ENCODE measurements at regions not wholly inside any gene's neighbourhood (a gene's known extent, or its start where the extent isn't known, plus 50 kb on each side); places are given as distances from the start of the nearest gene placed in this dataset.
A peak's percentile ranks its signal among the peaks of the same experiment; 100 is the strongest.
"Not testable (repeated sequence)": the region's sequence is repeated elsewhere in the genome, so short reads cannot be mapped to it uniquely, and the experiment has no call there.

GRCh38 chr7:68800316-68800715 lies 798.0 kb upstream of the AUTS2 start:
- peak; percentile 40 for DNase-seq (ENCODE audit: low read depth, low spot score)

- no peak for DNase-seq (ENCODE audit: low read depth, low spot score)
Measured at GRCh38 chr7:68805159-68805558, 793.1 kb upstream of the AUTS2 start.

- DNase-seq (ENCODE audit: low read depth, low spot score), result no peak
Measured at GRCh38 chr7:68807666-68808065, 790.6 kb upstream of the AUTS2 start.

GRCh38 chr7:68813551-68814080 lies 784.7 kb upstream of the AUTS2 start:
- no peak for DNase-seq (ENCODE audit: low read depth, low spot score)

GRCh38 chr7:68816491-68816890 lies 781.8 kb upstream of the AUTS2 start:
- DNase-seq (ENCODE audit: low read depth, low spot score), result no peak

GRCh38 chr7:68820321-68820720 lies 778.0 kb upstream of the AUTS2 start:
- DNase-seq (ENCODE audit: low read depth, low spot score), result no peak

- no peak for DNase-seq (ENCODE audit: low read depth, low spot score)
Measured at GRCh38 chr7:68821846-68822245, 776.4 kb upstream of the AUTS2 start.

- DNase-seq (ENCODE audit: low read depth, low spot score), result no peak
Measured at GRCh38 chr7:68823996-68824780, 774.1 kb upstream of the AUTS2 start.

GRCh38 chr7:68828575-68828974 lies 769.7 kb upstream of the AUTS2 start:
- no peak for DNase-seq (ENCODE audit: low read depth, low spot score)

GRCh38 chr7:68833422-68833821 lies 764.9 kb upstream of the AUTS2 start:
- no peak for DNase-seq (ENCODE audit: low read depth, low spot score)

- no peak for DNase-seq (ENCODE audit: low read depth, low spot score)
Measured at GRCh38 chr7:68839014-68839413, 759.3 kb upstream of the AUTS2 start.

- DNase-seq (ENCODE audit: low read depth, low spot score), result no peak
Measured at GRCh38 chr7:68840991-68841390, 757.3 kb upstream of the AUTS2 start.

GRCh38 chr7:68843985-68844384 lies 754.3 kb upstream of the AUTS2 start:
- not testable (repeated sequence) for DNase-seq (ENCODE audit: low read depth, low spot score)

GRCh38 chr7:68846811-68847325 lies 751.4 kb upstream of the AUTS2 start:
- no peak for DNase-seq (ENCODE audit: low read depth, low spot score)

GRCh38 chr7:68853254-68853653 lies 745.0 kb upstream of the AUTS2 start:
- no peak for DNase-seq (ENCODE audit: low read depth, low spot score)

- no peak for DNase-seq (ENCODE audit: low read depth, low spot score)
Measured at GRCh38 chr7:68857571-68857970, 740.7 kb upstream of the AUTS2 start.

- no peak for DNase-seq (ENCODE audit: low read depth, low spot score)
Measured at GRCh38 chr7:68858497-68858896, 739.8 kb upstream of the AUTS2 start.

GRCh38 chr7:68861171-68861570 lies 737.1 kb upstream of the AUTS2 start:
- DNase-seq (ENCODE audit: low read depth, low spot score), result no peak

- DNase-seq (ENCODE audit: low read depth, low spot score), result no peak
Measured at GRCh38 chr7:68862261-68862660, 736.0 kb upstream of the AUTS2 start.

- no peak for DNase-seq (ENCODE audit: low read depth, low spot score)
Measured at GRCh38 chr7:68862736-68863135, 735.5 kb upstream of the AUTS2 start.

- DNase-seq (ENCODE audit: low read depth, low spot score), result no peak
Measured at GRCh38 chr7:68865351-68866199, 732.7 kb upstream of the AUTS2 start.

- peak; percentile 12 for DNase-seq (ENCODE audit: low read depth, low spot score)
Measured at GRCh38 chr7:68866200-68866570, 732.1 kb upstream of the AUTS2 start.

Data from ELF-1 (cell line).